GM21528 (cell line): ENCODE measurements at regions not wholly inside any gene's neighbourhood (a gene's known extent, or its start where the extent isn't known, plus 50 kb on each side); places are given as distances from the start of the nearest gene placed in this dataset.
"Not testable (repeated sequence)": the region's sequence is repeated elsewhere in the genome, so short reads cannot be mapped to it uniquely, and the experiment has no call there.

Experiments used
- ATAC-seq: cut with Tn5 transposase; IDR thresholded peaks from one replicate; pipeline ENCODE4 v1.9.1; 2021; ENCODE audit warnings: mild to moderate bottlenecking, moderate library complexity; ENCODE audit not compliant: unreplicated experiment, low FRiP score

GRCh38 chr2:122652670-122653069, 897.2 kb downstream of the TSN start:
- ATAC-seq, result no peak

- ATAC-seq, result no peak
Measured at GRCh38 chr2:122656403-122656802, 901.0 kb downstream of the TSN start.

GRCh38 chr2:122660786-122661634, 905.6 kb downstream of the TSN start:
- ATAC-seq, result no peak

- no peak for ATAC-seq
Measured at GRCh38 chr2:122663620-122664019, 908.2 kb downstream of the TSN start.

DNA sequence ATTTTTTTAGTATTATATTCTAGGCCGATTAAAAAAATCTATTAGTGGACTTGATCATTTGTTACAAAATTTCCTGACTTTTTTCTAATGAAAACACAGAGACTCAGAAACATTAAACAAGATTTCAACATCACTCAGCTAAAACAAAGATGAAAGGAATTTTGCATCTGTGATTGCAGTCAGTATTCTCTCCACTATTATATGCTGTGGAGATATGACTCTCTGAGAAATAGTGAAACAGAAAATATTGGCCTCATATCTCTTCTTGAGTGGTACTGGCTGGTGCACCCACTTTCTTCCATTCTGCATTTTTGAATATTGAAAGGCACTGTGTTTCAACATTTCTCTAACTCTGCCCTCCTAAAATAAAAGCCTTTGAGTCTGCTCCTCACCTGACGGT, 914.2 kb downstream of the TSN start:
- ATAC-seq, result no peak

GRCh38 chr2:122670897-122671296, 915.4 kb downstream of the TSN start:
- no peak for ATAC-seq

DNA sequence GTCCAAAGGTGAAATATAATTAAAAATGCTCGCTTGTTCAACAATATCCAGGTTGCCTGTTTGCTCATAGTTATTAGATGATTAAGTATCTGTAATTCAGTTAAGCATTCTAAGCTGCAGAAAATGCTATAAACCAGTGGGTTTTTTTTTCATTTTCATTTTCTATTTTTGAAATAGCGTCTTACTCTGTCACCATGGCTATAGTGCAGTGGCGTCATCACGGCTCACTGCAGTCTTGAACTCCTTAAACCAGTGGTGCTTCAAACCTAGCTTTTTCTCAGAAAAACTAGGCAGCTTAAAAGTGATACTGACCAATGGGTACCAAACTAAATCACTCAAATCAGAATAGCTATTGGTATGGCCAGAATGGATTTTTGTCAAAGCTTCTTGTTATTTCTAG, 925.2 kb downstream of the TSN start:
- ATAC-seq, result no peak

DNA sequence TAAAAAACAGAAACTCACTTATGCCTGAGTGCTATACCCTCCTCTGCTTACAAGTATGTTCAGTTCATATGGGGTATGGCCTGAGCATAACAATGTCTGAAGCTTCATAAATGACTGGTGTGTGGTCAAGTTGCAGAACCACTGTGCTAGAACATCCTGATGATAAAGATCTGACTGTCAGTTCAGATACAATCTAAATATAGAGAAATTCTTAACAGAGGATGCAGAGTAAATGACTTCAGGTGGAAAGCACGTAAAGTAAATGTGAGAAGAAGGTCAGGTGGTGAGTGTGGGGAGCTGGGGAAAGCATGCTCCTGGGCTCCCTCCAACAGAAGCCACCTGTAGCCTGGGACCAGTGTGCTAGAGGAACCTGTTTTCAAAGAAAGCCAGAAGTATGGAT, 926.2 kb downstream of the TSN start:
- ATAC-seq, result no peak

DNA sequence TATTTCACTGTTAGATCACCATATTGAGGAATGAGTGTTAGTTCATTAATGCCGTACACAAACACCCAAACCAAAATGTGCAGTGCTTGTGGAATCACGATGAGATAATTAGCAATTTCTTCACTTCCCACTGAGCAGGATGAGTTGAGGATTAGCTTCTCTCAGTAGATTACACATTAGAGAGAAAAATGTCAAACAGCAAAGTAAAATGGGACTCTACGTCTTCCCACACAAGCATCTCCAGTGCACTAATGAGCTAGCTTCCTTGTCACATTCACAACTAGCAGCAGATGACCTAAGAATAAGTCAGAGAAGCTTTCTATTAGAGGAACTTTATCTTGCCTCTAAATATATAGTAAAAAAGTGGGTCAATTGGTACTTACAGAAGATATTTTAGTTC, 926.9 kb downstream of the TSN start:
- ATAC-seq, result no peak

DNA sequence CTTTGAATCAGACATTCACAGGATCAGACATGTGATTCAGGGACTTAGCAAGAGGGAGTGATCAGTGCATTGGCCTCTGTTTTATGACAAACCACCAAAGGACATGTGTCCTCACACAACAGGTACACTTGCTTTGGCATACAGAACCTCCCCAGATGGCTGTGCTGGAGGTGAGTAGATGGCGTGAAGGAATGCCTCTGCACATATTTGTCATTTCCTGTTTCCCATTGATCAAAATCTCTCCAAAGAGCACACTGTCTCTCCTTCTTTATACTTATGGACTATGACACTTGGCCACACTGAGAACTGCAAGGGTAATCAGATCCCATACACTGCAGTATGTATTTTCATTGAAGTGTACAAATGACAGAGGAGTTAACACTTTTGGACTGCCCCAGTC, 927.6 kb downstream of the TSN start:
- ATAC-seq, result no peak

DNA sequence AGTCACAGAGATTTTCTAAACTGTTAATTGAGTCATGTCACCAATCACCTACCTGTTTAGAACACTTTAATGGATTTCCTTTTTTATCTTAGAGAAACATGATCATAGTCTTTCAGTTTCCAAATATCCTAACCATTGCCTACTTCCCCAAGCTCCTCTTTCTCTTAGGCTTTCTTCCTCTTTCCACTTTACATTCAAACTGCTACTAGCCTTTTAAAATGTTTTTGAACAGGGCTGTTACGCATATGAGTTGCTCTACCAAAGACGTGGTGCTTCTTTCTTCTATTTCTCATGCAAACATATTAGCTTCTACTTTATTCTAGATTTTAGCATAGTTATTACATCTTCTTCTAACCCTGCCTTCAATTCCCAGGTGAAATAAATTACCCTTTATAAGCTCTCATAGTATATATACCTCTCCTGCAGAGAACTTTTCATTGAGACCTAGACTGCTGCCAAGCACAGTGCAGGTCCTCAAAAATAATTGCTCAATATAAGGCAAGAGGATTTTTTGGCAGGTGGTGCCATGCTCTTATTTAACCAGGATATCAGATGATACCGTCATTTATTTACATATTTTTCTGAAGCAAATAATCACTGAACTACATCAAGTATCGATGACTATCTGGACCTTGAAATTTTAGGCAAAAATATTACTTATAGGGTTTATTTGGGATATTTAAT, 937.1 kb downstream of the TSN start:
- ATAC-seq, result no peak

DNA sequence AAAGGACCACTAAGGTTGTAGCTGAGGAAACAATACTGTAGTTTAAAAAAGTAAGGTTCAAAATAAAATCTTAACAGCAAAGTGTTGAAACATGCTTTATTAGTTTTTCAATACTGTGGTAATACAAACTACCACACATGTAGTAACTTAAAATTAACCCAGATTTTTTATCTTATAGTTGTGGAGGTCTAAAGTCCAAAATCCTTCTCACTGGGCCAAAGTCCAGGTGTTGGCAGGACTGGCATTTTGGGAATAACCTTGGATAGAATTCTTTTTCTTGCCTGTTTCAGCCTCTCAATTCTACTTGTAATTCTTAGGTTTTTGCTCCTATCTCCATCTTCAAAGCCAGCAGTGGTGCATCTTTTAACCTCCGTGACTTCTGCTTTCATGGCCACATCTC, 942.0 kb downstream of the TSN start:
- no peak for ATAC-seq

- no peak for ATAC-seq
Measured at GRCh38 chr2:122703676-122704075, 948.2 kb downstream of the TSN start.

GRCh38 chr2:122704109-122704563, 948.7 kb downstream of the TSN start:
- peak; percentile 66 for ATAC-seq

DNA sequence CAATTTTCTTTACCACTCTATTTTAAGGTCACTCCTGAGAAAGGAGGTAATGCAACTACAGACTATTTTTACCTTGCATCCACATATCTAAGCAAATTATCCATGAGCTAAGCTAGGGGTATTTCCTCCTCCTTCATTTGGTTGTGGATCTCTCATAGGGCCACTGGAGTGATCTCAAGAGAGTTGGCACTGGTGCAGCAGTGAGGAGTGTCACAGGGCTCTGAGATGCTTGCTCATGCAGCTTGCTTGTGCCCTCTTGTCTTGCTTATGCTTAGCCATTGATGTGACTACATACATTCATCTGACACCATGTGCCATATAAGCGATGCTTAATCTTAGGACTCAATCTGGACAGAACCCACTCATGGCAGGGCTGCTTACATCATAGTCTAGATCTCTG, 950.3 kb downstream of the TSN start:
- ATAC-seq, result no peak

- ATAC-seq, result no peak
Measured at GRCh38 chr2:122706757-122707223, 951.3 kb downstream of the TSN start.

- ATAC-seq, result peak; percentile 67
Measured at GRCh38 chr2:122707224-122707824, 951.9 kb downstream of the TSN start.

- no peak for ATAC-seq
Measured at GRCh38 chr2:122710049-122710448, 954.6 kb downstream of the TSN start.

DNA sequence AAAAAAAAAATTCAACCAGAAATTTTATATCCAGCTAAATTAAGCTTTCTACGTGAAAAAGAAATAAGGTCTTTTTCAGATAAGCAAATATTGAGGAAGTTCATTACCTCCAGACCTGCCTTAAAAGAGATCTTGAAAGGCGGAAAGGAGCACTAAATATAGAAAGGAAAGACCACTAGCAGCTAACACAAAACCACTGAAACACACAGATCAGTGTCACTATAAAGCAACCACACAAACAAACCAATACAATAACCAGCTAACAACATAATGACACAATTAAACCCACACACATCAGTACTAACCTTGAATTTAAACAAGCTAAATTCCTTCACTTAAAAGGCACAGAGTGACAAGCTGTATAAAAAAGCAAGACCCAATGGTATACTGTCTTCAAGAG, 958.3 kb downstream of the TSN start:
- ATAC-seq, result no peak

DNA sequence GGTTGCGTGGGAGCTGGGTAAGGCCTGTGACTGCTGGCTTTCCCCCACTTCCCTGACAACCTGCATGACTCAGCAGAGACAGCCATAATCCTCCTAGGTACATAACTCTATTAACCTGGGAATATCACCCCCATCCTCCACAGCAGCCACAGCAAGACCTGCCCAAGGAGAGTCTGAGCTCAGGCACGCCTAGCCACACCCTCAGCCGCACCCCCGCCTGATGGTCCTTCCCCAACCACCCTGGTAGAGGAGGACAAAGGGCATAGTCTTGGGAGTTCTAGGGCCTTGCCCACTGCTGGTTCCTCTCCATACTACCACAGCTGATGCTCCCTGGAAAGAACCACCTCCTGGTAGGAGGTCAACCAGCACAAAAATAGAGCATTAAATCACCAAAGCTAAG, 965.4 kb downstream of the TSN start:
- not testable (repeated sequence) for ATAC-seq

DNA sequence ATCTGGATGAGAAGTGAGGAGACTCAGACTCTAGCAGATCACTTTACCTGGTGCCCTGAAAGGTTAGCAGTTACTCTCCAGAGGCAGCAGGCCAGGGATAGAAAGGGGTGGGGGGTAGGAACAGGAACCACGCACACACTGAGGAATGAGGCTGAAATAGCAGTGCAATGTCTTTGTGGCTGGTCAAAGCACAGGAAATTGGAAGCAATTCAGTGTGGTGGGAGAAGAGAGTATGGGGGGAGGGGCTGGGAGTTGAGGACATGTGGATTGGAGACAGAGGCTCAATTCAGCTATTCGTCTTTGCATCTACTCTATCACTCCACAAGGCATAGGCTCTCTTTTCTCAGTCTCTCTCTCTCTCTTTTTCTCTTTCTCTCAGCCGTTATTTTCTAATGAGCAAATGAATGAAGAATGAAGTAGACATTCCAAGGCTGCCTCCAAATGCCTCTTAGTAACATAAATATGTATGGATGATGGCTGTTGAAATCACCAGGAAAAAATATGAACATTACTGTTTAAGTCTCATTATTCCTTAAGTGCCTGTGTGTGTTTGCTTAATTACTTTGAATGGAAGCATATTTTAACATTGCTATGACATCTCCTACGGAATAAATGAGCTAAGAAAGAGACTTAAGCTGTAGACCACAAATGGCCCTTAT, 979.4 kb downstream of the TSN start:
- ATAC-seq, result no peak
